Ovary (tissue), 7 donors: ENCODE measurements at regions not wholly inside any gene's neighbourhood (a gene's known extent, or its start where the extent isn't known, plus 50 kb on each side); places are given as distances from the start of the nearest gene placed in this dataset.

Experiments used
- DNase-seq, 5 donors: peaks; one replicate each; pipeline ENCODE4 v3.0.0-alpha.2; 2019 to 2020
- H3K27ac ChIP-seq, 2 donors: fragments of 200-600 bp; one replicate each; pipeline versions ENCODE4 v1.5.1 to v1.8.0; 2019 to 2022
- H3K27me3 ChIP-seq: fragments of 200-600 bp; one replicate; pipeline ENCODE4 v1.8.0; 2022
- H3K36me3 ChIP-seq: fragments of 200-600 bp; sonication (generic); one replicate; pipeline ENCODE4 v1.5.1; 2019
- H3K4me1 ChIP-seq: one replicate; pipeline ENCODE4 v1.8.1; 2013; ENCODE audit warnings: mild to moderate bottlenecking, moderate library complexity; ENCODE audit not compliant: insufficient read depth
- H3K4me3 ChIP-seq: fragments of 200-600 bp; sonication (generic); one replicate; pipeline ENCODE4 v1.5.1; 2017
- H3K9me3 ChIP-seq, 2 donors: fragments of 200-600 bp in 1 of 2; sonication (generic) in 1 of 2; one replicate each; pipeline versions ENCODE4 v1.5.1 to v1.8.1; 2013 to 2019; ENCODE audit warnings: mild to moderate bottlenecking in 1 of 2, moderate library complexity in 1 of 2
- CTCF ChIP-seq, 3 donors: fragments of 450-650 bp in 2 of 3; fragments of 200-600 bp in 1 of 3; IDR thresholded peaks; one replicate each; pipeline versions ENCODE4 v1.5.1 to v1.8.0; 2016 to 2022; ENCODE audit warnings: antibody characterized with exemption in 3 of 3, mild to moderate bottlenecking in 1 of 3
- EP300 ChIP-seq: sonication (generic); formaldehyde crosslinking; IDR thresholded peaks from one replicate; pipeline ENCODE4 v1.6.1; 2017; ENCODE audit warnings: antibody characterized with exemption
- POLR2A ChIP-seq: fragments of 450-650 bp; IDR thresholded peaks from one replicate; pipeline ENCODE4 v1.6.1; 2017; ENCODE audit warnings: antibody characterized with exemption, mild to moderate bottlenecking, moderate library complexity
- WGBS, 3 donors: extraction: QIAGEN DNeasy Blood & Tissue Kit in 1 of 3; methylation state at CpG; one replicate each; pipeline versions ENCODE4 v1.1.5 to v1.1.7; 2013 to 2017; 5-methylcytosine and 5-hydroxymethylcytosine counted together
- intact Hi-C, 4 donors: fragments of 100-400 bp; cut with DNase I; formaldehyde crosslinking; loops; one replicate each; pipeline versions ENCODE4 v1.11.0 to v1.15.1; 2022 to 2023
- donor health status: DM: no; HTN: no; CAD: no; lungs with moderate emphysema.
- donor health status: DM: no; HTN: no; CAD: no.
- donor health status: Bipolar disorder and iron deficiency.
- donor health status: DM: no; HTN: no; CAD: no.
- donor health status: DM: yes; HTN: yes; CAD: no.

GRCh38 chr2:195458936-195459335 is 198.1 kb upstream of the SLC39A10 start:
- Histone ChIP-seq H3K4me3 (no peak overlapping the region), H3K27me3 (no peaks in the 10 kb centered on the region), H3K27ac (no peak overlapping the region), H3K9me3 (no peaks in the 10 kb centered on the region), H3K36me3 (no peaks in the 10 kb centered on the region), H3K4me1 (no peaks in the 10 kb centered on the region)
- no peak for TF ChIP-seq EP300
- TF ChIP-seq POLR2A = no peak
- TF ChIP-seq CTCF (IDR thresholded peaks at IDR 0.05) = no peak
- DNase-seq = no peak
- intact Hi-C loops = no loop called here
- WGBS, 3 donors = 81 to 85% (median 81%) methylated on average over 2 of the region's 2 CpGs

- H3K9me3 ChIP-seq = no peaks in the 10 kb centered on the region
- H3K4me1 ChIP-seq = no peaks in the 10 kb centered on the region
- DNase-seq = no peak
- H3K36me3 ChIP-seq = no peaks in the 10 kb centered on the region
- no peak overlapping the region for H3K27ac ChIP-seq
- no peaks in the 10 kb centered on the region for H3K27me3 ChIP-seq
- TF ChIP-seq CTCF (IDR thresholded peaks at IDR 0.05) (no peak), EP300 (no peak), POLR2A (no peak)
- H3K4me3 ChIP-seq = no peak overlapping the region
- intact Hi-C loops = no loop called here
Observed at GRCh38 chr2:195457873-195458272, 199.2 kb upstream of the SLC39A10 start.

- DNase-seq = no peak
- TF ChIP-seq CTCF (IDR thresholded peaks at IDR 0.05) (no peak), POLR2A (no peak), EP300 (no peak)
- Histone ChIP-seq H3K9me3 (no peaks in the 10 kb centered on the region), H3K27ac (no peak overlapping the region), H3K4me1 (no peaks in the 10 kb centered on the region), H3K36me3 (no peaks in the 10 kb centered on the region), H3K4me3 (no peak overlapping the region), H3K27me3 (no peaks in the 10 kb centered on the region)
- intact Hi-C loops = no loop called here
- WGBS, 3 donors = 40 to 48% (median 45%) methylated on average over 2 of the region's 2 CpGs
Observed at GRCh38 chr2:195456771-195457170, 200.3 kb upstream of the SLC39A10 start.

- H3K9me3 ChIP-seq = no peaks in the 10 kb centered on the region
- no peaks in the 10 kb centered on the region for H3K27me3 ChIP-seq
- intact Hi-C loops = no loop called here
- WGBS, 3 donors = 82 to 91% (median 89%) methylated on average over 4 of the region's 4 CpGs
- H3K36me3 ChIP-seq = no peaks in the 10 kb centered on the region
- DNase-seq = no peak
- no peaks in the 10 kb centered on the region for H3K4me1 ChIP-seq
- TF ChIP-seq EP300 = no peak
- TF ChIP-seq CTCF (IDR thresholded peaks at IDR 0.05) = no peak
- no peak for TF ChIP-seq POLR2A
- H3K4me3 ChIP-seq = no peak overlapping the region
- H3K27ac ChIP-seq = no peak overlapping the region
Observed at GRCh38 chr2:195451160-195451559, 205.9 kb upstream of the SLC39A10 start.

GRCh38 chr2:195450552-195451113 is 206.4 kb upstream of the SLC39A10 start:
- intact Hi-C loops = no loop called here
- no peaks in the 10 kb centered on the region for H3K4me1 ChIP-seq
- H3K4me3 ChIP-seq = no peak overlapping the region
- H3K36me3 ChIP-seq = no peaks in the 10 kb centered on the region
- no peak overlapping the region for H3K27ac ChIP-seq
- WGBS, 3 donors = 33 to 50% (median 43%) methylated on average over 3 of the region's 3 CpGs
- DNase-seq = no peak
- H3K9me3 ChIP-seq = no peaks in the 10 kb centered on the region
- no peak for TF ChIP-seq CTCF (IDR thresholded peaks at IDR 0.05)
- TF ChIP-seq POLR2A = no peak
- TF ChIP-seq EP300 = no peak
- H3K27me3 ChIP-seq = no peaks in the 10 kb centered on the region
